ENCODE measurements at regions not wholly inside any gene's neighbourhood (a gene's known extent, or its start where the extent isn't known, plus 50 kb on each side); places are given as distances from the start of the nearest gene placed in this dataset.

DNA sequence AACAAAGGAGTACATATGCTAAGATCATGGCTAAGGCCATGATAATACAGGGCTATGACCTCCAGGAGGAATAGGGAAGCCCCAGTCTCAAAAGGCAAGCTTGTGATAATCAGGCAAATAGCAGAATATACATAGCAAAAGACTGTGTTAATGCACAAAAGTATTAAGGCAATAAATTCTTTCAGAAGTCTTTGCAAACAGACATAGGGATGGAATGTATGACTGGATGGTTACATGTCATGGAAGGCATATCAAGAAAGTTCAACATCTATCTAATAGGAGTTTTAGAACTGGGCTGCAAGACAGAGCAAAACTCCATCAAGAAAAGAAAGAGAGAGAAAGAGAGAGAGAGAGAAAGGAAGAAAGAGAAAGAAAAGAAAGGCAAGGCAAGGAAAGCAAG lies 264.5 kb upstream of the CDH6 start:
- no peak for DNase-seq (ENCODE audit: low spot score)
- peaks cover 35% of the 10 kb centered on the region for H3K4me1 Mint-ChIP-seq
- Histone ChIP-seq H3K27ac (no peak overlapping the region), H3K4me2 (no peak overlapping the region), H3K36me3 (no peaks in the 10 kb centered on the region), H2AFZ (replicated peaks) (no peak overlapping the region), H3K9me3 (ENCODE audit: low read depth) (no peaks in the 10 kb centered on the region), H3K79me2 (ENCODE audit: low read depth) (no peaks in the 10 kb centered on the region), H3F3A (ENCODE audit: low read depth) (no peaks in the 10 kb centered on the region), H3K27me3 (no peaks in the 10 kb centered on the region), H3K4me1 (peaks cover 13% of the 10 kb centered on the region), H3K9ac (no peak overlapping the region), H3K4me3 (no peak overlapping the region), H4K20me1 (ENCODE audit: low read depth) (no peaks in the 10 kb centered on the region)
- H3K27me3 Mint-ChIP-seq (ENCODE audit: insufficient read depth, low read depth), result peaks cover 3% of the 10 kb centered on the region
- H3K4me3 Mint-ChIP-seq, result no peak overlapping the region
- TF ChIP-seq EZH2phosphoT487 (IDR thresholded peaks at IDR 0.05), result no peak
- TF ChIP-seq, protein P1, sequence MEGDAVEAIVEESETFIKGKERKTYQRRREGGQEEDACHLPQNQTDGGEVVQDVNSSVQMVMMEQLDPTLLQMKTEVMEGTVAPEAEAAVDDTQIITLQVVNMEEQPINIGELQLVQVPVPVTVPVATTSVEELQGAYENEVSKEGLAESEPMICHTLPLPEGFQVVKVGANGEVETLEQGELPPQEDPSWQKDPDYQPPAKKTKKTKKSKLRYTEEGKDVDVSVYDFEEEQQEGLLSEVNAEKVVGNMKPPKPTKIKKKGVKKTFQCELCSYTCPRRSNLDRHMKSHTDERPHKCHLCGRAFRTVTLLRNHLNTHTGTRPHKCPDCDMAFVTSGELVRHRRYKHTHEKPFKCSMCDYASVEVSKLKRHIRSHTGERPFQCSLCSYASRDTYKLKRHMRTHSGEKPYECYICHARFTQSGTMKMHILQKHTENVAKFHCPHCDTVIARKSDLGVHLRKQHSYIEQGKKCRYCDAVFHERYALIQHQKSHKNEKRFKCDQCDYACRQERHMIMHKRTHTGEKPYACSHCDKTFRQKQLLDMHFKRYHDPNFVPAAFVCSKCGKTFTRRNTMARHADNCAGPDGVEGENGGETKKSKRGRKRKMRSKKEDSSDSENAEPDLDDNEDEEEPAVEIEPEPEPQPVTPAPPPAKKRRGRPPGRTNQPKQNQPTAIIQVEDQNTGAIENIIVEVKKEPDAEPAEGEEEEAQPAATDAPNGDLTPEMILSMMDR (IDR thresholded peaks at IDR 0.05), result no peak
- TF ChIP-seq EZH2 (IDR thresholded peaks at IDR 0.05), result no peak
- H3K9me3 Mint-ChIP-seq, result peaks cover 3% of the 10 kb centered on the region
- no peak overlapping the region for H3K27ac Mint-ChIP-seq
- H3K36me3 Mint-ChIP-seq, result peaks cover under 1% of the 10 kb centered on the region

DNA sequence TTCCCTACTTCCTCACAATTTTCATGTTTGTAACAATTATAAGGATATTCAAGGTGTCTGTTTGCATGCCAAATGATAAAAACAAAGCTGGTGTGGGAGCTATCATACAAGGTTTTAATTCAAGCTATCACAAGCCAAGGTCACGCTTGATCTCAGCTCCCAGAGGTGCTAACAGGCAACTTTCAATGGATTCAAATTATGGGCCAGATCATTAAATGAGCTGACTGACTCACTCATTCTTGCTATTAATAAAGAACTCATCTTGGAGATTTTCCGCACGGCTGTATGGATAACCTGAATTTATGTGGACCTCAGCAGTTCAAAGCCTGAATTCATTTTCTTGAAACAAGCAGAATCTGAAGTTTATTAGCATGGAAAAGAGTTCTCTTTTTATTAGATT lies 267.3 kb upstream of the CDH6 start:
- Histone ChIP-seq H3K9me3 (ENCODE audit: low read depth) (no peaks in the 10 kb centered on the region), H3K36me3 (no peaks in the 10 kb centered on the region), H3K4me2 (no peak overlapping the region), H2AFZ (replicated peaks) (no peak overlapping the region), H3K79me2 (ENCODE audit: low read depth) (no peaks in the 10 kb centered on the region), H3K9ac (no peak overlapping the region), H3K27me3 (no peaks in the 10 kb centered on the region), H3K27ac (no peak overlapping the region), H3K4me3 (no peak overlapping the region), H3K4me1 (no peaks in the 10 kb centered on the region), H4K20me1 (ENCODE audit: low read depth) (no peaks in the 10 kb centered on the region), H3F3A (ENCODE audit: low read depth) (no peaks in the 10 kb centered on the region)
- DNase-seq (ENCODE audit: low spot score), result no peak
- Mint-ChIP-seq H3K27me3 (ENCODE audit: insufficient read depth, low read depth) (peaks cover 3% of the 10 kb centered on the region), H3K4me1 (peaks cover 14% of the 10 kb centered on the region), H3K27ac (no peak overlapping the region), H3K36me3 (peaks cover 3% of the 10 kb centered on the region), H3K9me3 (peaks cover 4% of the 10 kb centered on the region), H3K4me3 (no peak overlapping the region)
- no peak for TF ChIP-seq EZH2phosphoT487 (IDR thresholded peaks at IDR 0.05)
- TF ChIP-seq, protein P1 (IDR thresholded peaks at IDR 0.05), result no peak
- no peak for TF ChIP-seq EZH2 (IDR thresholded peaks at IDR 0.05)

DNA sequence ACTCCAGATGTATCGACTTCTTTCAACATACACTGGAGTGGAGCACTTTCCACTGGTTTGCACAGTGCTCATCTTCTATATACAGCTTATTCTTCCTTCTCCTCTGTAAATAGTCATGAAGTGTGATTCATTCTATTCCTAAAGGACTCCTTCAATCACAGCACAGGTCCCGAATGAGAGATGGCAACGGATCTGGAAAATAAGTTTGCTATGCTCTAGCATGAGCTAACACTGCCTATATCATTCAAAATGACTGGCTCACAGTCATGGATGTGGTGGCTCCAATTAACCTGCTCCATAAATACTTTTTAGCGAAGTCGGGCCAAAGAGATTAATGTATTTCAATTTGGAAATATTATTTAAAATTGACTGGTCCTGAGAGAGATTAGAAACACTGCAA lies 272.1 kb upstream of the CDH6 start:
- Histone ChIP-seq H4K20me1 (ENCODE audit: low read depth) (no peaks in the 10 kb centered on the region), H3K27me3 (no peaks in the 10 kb centered on the region), H3K4me3 (no peak overlapping the region), H3K9ac (no peak overlapping the region), H3K27ac (no peak overlapping the region), H3K36me3 (no peaks in the 10 kb centered on the region), H3K9me3 (ENCODE audit: low read depth) (no peaks in the 10 kb centered on the region), H3F3A (ENCODE audit: low read depth) (no peaks in the 10 kb centered on the region), H3K79me2 (ENCODE audit: low read depth) (no peaks in the 10 kb centered on the region), H2AFZ (replicated peaks) (no peak overlapping the region), H3K4me1 (no peaks in the 10 kb centered on the region), H3K4me2 (no peak overlapping the region)
- TF ChIP-seq, protein P1 (IDR thresholded peaks at IDR 0.05), result no peak
- TF ChIP-seq EZH2 (IDR thresholded peaks at IDR 0.05), result no peak
- peaks cover 4% of the 10 kb centered on the region for H3K9me3 Mint-ChIP-seq
- H3K27ac Mint-ChIP-seq, result no peak overlapping the region
- no peak overlapping the region for H3K4me3 Mint-ChIP-seq
- DNase-seq (ENCODE audit: low spot score), result no peak
- H3K36me3 Mint-ChIP-seq, result peaks cover 3% of the 10 kb centered on the region
- peaks cover 23% of the 10 kb centered on the region for H3K4me1 Mint-ChIP-seq
- H3K27me3 Mint-ChIP-seq (ENCODE audit: insufficient read depth, low read depth), result no peaks in the 10 kb centered on the region

DNA sequence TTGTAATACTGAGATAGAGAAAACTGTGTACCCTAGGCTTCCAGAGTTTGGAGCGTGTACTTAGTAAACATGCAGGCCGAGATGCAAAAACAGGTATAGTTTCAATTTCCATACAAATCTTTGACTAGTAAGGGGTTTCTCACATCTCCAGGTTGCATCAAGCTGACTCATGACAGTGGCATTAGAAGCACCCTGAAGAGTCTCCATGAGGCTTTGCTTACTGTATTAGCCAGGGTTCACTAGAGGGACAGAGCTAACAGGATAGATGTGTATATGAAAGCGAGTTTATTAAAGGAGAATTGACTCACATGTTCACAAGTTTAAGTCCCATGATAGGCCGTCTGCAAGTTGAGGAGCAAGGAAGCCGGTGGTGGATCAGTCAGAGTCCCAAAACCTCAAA lies 275.3 kb upstream of the CDH6 start:
- H3K4me2 ChIP-seq, result no peak overlapping the region
- H3K79me2 ChIP-seq (ENCODE audit: low read depth), result no peaks in the 10 kb centered on the region
- H3K36me3 ChIP-seq, result no peaks in the 10 kb centered on the region
- peaks cover 14% of the 10 kb centered on the region for H3K4me1 Mint-ChIP-seq
- no peaks in the 10 kb centered on the region for H3K9me3 ChIP-seq (ENCODE audit: low read depth)
- H3K27ac ChIP-seq, result no peak overlapping the region
- H3K27me3 Mint-ChIP-seq (ENCODE audit: insufficient read depth, low read depth), result no peaks in the 10 kb centered on the region
- H3F3A ChIP-seq (ENCODE audit: low read depth), result no peaks in the 10 kb centered on the region
- no peak overlapping the region for H3K9ac ChIP-seq
- no peak overlapping the region for H3K4me3 ChIP-seq
- H3K27me3 ChIP-seq, result no peaks in the 10 kb centered on the region
- TF ChIP-seq EZH2phosphoT487 (IDR thresholded peaks at IDR 0.05) (no peak), EZH2 (IDR thresholded peaks at IDR 0.05) (no peak)
- TF ChIP-seq, protein P1 (IDR thresholded peaks at IDR 0.05), result no peak
- H3K4me1 ChIP-seq, result no peaks in the 10 kb centered on the region
- no peak overlapping the region for H3K4me3 Mint-ChIP-seq
- peak overlapping the region; percentile 9 for H2AFZ ChIP-seq (replicated peaks)
- H3K9me3 Mint-ChIP-seq, result no peaks in the 10 kb centered on the region
- H3K36me3 Mint-ChIP-seq, result no peaks in the 10 kb centered on the region
- no peak for DNase-seq (ENCODE audit: low spot score)
- no peak overlapping the region for H3K27ac Mint-ChIP-seq
- no peaks in the 10 kb centered on the region for H4K20me1 ChIP-seq (ENCODE audit: low read depth)
